NCI-H69 (cell line): ENCODE measurements at regions not wholly inside any gene's neighbourhood (a gene's known extent, or its start where the extent isn't known, plus 50 kb on each side); places are given as distances from the start of the nearest gene placed in this dataset.
"Not testable (repeated sequence)": the region's sequence is repeated elsewhere in the genome, so short reads cannot be mapped to it uniquely, and the experiment has no call there.

Experiments
- DNase-seq: peaks from one replicate; lab custom pipeline; 2025; lab: John Stamatoyannopoulos, UW

DNA sequence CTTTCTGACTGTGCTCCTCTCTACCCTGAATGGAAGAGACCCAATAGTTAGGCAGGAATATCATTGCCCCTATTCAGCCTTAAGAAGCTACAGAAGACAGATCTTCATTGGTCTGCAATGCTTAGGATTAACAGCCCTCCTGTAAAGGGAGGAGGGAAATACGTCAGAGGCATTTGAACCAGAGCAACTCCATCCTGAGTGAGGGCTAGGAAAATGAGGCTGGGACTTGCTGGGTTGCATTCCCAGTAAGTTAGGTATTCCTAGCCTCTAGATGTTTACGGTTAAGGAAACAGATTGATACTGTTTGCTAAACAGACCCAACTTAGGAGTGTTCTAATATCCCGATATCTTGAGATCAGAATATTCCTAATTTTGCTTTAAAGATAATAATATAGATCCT, 63.5 kb downstream of the PCDH18 start:
- DNase-seq = no peak

DNA sequence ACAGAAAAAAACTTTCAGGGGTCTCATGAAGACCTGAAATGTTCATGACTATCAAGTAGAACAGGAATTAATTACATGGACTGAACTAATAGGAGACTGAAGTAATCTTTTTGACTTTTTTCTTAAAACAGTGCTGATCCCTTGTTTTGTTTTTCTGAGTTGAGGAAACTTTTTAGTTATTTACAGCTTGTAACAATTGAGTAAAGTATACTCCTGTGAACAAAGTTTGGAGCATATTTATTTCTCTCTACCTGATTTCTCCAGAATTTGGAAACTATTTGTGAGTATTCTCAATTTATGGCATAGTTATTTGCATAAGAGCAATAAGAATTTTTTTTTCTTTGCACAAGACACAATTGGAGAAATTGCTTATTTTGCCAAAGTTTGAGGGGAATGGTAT, 64.8 kb downstream of the PCDH18 start:
- no peak for DNase-seq

DNA sequence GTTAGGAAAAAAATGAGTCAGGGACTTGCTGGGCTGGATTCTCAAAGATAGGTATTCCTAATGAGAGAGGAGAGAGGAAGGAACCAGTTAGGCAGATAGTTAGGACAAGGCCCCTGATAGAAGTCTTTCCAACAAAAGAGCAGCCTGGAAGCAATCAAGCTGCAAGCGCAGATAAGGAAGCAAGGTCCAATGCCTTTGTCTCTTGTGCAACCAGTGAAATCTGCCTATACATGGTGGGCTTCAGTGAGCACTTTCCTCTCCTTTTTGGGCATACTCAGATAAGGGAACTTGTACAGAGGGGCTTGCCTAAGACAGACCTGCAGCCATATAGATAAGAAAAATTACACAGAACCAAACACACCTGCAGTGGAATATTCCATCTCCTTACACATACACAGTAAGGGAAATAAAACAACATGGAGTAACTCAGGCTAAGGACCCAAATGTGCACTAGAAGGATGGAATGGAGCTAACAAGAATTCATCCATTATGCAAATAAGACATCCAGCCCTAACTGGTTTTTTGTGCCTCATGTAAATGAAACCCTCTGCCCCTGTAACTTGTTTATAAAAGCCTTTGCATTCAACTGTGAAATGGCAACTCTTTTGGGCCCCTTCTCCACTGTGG, 68.8 kb downstream of the PCDH18 start:
- no peak for DNase-seq

GRCh38 chr4:137455647-137456321, 76.5 kb downstream of the PCDH18 start:
- no peak for DNase-seq

GRCh38 chr4:137454767-137455166, 77.5 kb downstream of the PCDH18 start:
- DNase-seq = no peak

GRCh38 chr4:137452799-137453198, 79.5 kb downstream of the PCDH18 start:
- no peak for DNase-seq

DNA sequence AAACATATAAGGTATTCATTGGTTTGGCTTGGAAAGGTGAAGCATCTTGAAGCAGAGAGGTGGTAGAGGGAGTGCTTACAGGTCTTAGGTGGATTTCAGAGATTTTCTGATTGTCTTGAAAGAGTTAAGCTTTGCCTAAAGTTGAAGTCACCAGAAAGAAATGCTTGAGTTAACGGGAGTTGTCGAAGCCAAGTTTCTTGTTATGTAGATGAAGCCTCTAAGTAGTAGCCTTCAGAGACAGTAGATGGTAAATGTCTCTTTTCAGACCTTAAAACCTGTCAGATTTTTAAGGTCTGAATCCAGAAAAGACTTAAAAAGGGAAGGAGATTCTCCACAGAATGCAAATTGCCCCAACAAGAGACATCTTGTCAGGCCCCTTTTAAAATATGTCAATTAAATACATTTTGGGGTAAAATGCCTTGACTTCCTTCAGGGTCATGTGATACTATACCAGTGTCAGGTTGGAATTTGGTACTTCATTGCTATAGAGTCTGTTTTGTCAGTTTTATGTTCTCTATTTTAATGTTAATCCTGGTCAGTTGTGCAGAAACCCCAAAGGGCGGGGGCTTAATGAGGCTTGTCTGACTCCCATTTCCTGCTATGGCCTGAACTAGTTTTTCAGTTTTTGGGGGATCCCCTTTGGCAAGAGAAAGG, 81.0 kb downstream of the PCDH18 start:
- DNase-seq = no peak

GRCh38 chr4:137448402-137448801, 83.9 kb downstream of the PCDH18 start:
- no peak for DNase-seq

GRCh38 chr4:137446071-137446470, 86.2 kb downstream of the PCDH18 start:
- no peak for DNase-seq

DNA sequence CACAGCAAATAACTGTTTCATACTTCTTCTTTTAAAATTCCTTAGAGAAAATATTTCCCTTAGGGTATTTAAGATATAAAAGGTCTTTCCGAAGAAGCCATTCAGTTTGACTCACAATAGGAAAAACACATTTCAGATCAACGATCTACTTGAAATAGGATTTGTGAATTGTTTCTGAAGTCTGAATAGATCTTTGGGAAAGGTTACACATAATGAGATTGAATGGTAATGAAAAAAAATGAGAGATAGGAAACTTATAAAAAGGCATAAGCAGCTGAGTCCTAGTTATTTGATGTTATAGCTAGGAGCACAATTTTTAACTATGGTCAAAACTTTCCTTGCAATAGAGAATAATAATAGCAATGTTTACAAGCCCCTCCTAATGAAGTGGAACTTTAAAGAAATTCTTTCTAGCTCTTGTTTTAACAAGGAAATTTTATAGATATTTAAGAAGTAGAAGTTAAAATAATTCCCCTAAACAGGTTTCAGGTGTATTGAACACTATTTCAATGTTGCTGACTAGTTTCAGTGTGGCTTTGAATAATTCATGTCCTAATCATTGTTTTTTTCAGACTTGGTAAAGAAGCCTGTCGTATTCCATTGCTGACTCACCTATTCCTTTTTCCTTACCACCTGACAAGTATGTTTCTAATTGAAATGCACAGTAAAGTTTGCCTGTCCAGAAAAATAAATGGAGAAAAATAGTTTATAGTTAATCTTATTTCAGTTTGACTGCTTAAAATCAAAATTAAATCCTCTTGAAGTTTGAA, 89.1 kb downstream of the PCDH18 start:
- no peak for DNase-seq

- no peak for DNase-seq
These were observed 99.6 kb downstream of the PCDH18 start for GRCh38 chr4:137432446-137433311.

- no peak for DNase-seq
These were observed 102.1 kb downstream of the PCDH18 start for GRCh38 chr4:137430171-137430570.

DNA sequence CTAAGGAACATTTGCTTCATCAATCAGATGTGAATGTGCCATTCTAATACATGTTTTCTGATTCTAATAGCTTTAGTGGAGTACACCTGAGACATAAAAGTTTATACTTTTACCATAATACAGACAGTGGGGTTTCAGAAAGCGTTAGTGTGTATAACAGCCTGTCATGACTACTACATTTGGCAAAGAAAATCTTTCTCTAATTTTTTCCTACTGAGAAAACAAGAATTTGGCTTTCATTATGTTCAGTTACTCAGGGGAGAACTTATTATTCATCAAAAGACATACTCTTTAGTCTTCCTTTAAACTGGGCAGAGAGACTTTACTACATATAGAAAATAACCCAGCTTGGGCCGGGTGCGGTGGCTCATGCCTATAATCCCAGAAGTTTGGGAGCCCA, 104.9 kb downstream of the PCDH18 start:
- no peak for DNase-seq

- DNase-seq = no peak
These were observed 107.0 kb downstream of the PCDH18 start for GRCh38 chr4:137425281-137425680.

DNA sequence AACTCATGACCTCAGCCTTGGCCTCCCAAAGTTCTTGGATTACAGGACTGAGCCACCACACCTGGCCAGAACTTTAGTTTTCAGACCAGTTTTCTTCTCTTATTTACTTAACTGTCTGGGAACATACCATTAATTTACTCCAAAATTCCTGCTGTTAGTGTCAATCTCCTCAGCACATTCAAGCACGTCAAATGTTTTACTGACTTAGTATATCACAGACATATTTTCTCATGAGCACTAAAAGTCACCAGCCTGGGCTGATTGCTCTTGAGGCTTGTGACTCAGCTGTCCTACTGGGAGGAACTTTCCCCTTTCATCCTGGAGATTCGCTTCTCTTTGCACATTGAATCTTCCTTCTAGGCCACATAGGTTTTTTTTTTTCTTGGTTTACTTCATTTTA, 109.6 kb downstream of the PCDH18 start:
- DNase-seq = no peak

DNA sequence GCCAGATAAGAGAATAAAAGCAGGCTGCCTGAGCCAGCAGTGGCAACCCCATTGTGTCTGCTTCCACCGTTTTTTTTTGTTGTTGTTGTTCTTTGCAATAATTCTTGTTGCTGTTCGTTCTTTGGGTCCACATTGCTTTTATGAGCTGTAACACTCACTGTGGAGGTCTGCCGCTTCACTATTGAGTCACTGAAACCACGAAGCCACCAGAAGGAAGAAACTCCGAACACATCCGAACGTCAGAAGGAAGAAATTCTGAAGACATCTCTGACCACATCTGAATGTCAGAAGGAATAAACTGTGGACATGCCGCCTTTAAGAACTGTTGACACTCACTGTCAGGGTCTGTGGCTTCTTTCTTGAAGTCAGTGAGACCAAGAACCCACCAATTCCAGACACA, 110.5 kb downstream of the PCDH18 start:
- DNase-seq = no peak

- no peak for DNase-seq
These were observed 111.3 kb downstream of the PCDH18 start for GRCh38 chr4:137420901-137421396.

GRCh38 chr4:137417676-137418075, 114.6 kb downstream of the PCDH18 start:
- DNase-seq = no peak

DNA sequence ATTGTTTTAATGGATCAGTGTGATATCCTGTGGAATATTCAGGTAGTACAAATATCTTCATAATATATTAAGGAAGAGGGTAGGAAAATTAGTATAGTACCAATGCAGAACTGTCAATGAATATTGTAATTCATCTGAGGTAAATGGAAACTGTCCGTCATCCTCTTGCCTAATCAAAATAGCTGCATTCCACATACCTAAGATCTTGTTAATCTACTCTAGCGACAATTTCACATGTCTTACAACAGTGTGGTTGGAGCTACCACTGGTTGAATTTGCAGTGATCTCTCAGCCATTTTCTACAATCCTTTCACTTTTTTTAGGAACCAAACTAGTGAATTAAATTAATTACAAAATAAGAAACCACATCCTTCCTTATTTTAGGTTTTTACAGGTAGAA, 117.5 kb downstream of the PCDH18 start:
- DNase-seq = no peak

- peak; percentile 24 for DNase-seq
These were observed 123.6 kb downstream of the PCDH18 start for GRCh38 chr4:137408527-137409177.

- DNase-seq = not testable (repeated sequence)
These were observed 126.5 kb downstream of the PCDH18 start for GRCh38 chr4:137405833-137406232.
